ENCODE measurements at regions not wholly inside any gene's neighbourhood (a gene's known extent, or its start where the extent isn't known, plus 50 kb on each side); places are given as distances from the start of the nearest gene placed in this dataset.

DNA sequence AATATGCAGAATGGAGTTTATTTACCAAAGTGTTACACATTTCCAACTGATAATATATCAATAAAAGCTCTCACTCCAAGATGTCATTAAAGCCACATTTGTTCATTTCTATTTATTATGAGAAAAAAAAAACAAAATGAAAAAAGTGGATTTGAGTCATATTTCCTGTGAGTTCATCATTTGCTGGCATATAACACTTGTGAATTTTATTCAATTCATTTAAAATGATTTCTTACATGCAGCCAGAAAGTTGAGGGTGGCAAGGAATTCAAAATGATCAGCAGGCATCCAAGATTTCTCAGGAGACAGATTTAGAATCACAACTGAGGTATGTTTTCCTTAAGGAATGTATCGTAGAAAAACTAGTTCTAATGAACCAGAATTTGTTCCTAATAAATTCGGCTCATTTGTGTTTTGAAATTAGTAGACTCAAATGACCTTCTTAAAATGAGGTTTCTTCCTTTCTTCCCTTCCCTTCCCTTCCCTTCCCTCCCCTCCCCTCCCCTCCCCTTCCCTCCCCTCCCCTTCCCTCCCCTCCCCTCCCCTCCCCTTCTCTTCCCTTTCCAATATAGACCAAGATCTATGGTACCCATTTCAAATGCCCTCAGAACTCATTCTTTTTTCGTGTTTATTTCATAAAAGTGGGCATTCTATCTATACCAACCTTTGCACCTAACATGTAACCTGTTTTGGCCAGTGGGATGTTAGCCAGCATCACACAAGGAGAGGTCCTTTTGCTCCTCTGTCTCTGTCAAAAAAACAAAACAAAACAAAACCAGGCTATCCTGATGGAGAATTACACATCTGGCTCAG, 357.9 kb upstream of the TSHZ2 start:
- TF ChIP-seq, protein P1, sequence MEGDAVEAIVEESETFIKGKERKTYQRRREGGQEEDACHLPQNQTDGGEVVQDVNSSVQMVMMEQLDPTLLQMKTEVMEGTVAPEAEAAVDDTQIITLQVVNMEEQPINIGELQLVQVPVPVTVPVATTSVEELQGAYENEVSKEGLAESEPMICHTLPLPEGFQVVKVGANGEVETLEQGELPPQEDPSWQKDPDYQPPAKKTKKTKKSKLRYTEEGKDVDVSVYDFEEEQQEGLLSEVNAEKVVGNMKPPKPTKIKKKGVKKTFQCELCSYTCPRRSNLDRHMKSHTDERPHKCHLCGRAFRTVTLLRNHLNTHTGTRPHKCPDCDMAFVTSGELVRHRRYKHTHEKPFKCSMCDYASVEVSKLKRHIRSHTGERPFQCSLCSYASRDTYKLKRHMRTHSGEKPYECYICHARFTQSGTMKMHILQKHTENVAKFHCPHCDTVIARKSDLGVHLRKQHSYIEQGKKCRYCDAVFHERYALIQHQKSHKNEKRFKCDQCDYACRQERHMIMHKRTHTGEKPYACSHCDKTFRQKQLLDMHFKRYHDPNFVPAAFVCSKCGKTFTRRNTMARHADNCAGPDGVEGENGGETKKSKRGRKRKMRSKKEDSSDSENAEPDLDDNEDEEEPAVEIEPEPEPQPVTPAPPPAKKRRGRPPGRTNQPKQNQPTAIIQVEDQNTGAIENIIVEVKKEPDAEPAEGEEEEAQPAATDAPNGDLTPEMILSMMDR (IDR thresholded peaks at IDR 0.05; ENCODE audit: low read depth, low read length) = no peak
- no peak for DNase-seq (ENCODE audit: low read depth, low spot score)
- in situ Hi-C loops (cut with HindIII; ENCODE audit: low sequenced_read_pairs) = no loop called here
- H3K4me3 ChIP-seq (ENCODE audit: low read depth, low read length) = no peak overlapping the region

GRCh38 chr20:52612046-52612632, 360.0 kb upstream of the TSHZ2 start:
- no peak for DNase-seq (ENCODE audit: low read depth, low spot score)
- TF ChIP-seq, protein P1 (IDR thresholded peaks at IDR 0.05; ENCODE audit: low read depth, low read length) = no peak
- no peak overlapping the region for H3K4me3 ChIP-seq (ENCODE audit: low read depth, low read length)
- in situ Hi-C loops (cut with HindIII; ENCODE audit: low sequenced_read_pairs) = no loop called here

GRCh38 chr20:52610749-52611148, 361.4 kb upstream of the TSHZ2 start:
- TF ChIP-seq, protein P1 (IDR thresholded peaks at IDR 0.05; ENCODE audit: low read depth, low read length) = no peak
- in situ Hi-C loops (cut with HindIII; ENCODE audit: low sequenced_read_pairs) = no loop called here
- H3K4me3 ChIP-seq (ENCODE audit: low read depth, low read length) = no peak overlapping the region
- no peak for DNase-seq (ENCODE audit: low read depth, low spot score)

GRCh38 chr20:52601295-52601971, 370.7 kb upstream of the TSHZ2 start:
- no peak overlapping the region for H3K4me3 ChIP-seq (ENCODE audit: low read depth, low read length)
- TF ChIP-seq, protein P1 (IDR thresholded peaks at IDR 0.05; ENCODE audit: low read depth, low read length) = no peak
- DNase-seq (ENCODE audit: low read depth, low spot score) = no peak
- in situ Hi-C loops (cut with HindIII; ENCODE audit: low sequenced_read_pairs) = no loop called here

DNA sequence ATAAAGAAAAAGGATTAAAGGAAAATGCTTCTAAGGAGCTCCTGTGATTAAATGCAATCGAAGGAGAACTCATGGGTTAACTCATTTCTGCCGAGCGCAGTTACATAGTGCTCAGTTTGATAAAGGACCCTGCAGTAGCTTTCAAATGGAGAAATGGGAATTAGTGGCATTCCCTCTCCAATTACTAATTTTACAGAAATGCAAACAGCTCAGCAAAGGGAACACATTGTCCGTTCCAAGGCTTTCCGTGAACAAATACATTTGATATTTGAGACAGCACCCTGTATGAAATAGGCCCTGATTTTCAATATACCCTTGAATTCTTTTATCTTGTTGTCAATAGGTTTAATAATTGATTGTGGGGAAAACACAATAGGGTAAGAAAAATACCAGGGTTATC, 375.9 kb upstream of the TSHZ2 start:
- TF ChIP-seq, protein P1 (IDR thresholded peaks at IDR 0.05; ENCODE audit: low read depth, low read length) = no peak
- no peak overlapping the region for H3K4me3 ChIP-seq (ENCODE audit: low read depth, low read length)
- in situ Hi-C loops (cut with HindIII; ENCODE audit: low sequenced_read_pairs) = no loop called here
- DNase-seq (ENCODE audit: low read depth, low spot score) = no peak

GRCh38 chr20:52595518-52595917, 376.6 kb upstream of the TSHZ2 start:
- TF ChIP-seq, protein P1 (IDR thresholded peaks at IDR 0.05; ENCODE audit: low read depth, low read length) = no peak
- in situ Hi-C loops (cut with HindIII; ENCODE audit: low sequenced_read_pairs) = no loop called here
- H3K4me3 ChIP-seq (ENCODE audit: low read depth, low read length) = no peak overlapping the region
- no peak for DNase-seq (ENCODE audit: low read depth, low spot score)

Measured in astrocyte of the spinal cord (primary cell).